ENCODE measurements at regions not wholly inside any gene's neighbourhood (a gene's known extent, or its start where the extent isn't known, plus 50 kb on each side); places are given as distances from the start of the nearest gene placed in this dataset.

- TF ChIP-seq CTCF (IDR thresholded peaks at IDR 0.05) = no peak
- no peak overlapping the region for H3K4me3 Mint-ChIP-seq (ENCODE audit: unreplicated experiment)
- H3K27ac Mint-ChIP-seq (ENCODE audit: unreplicated experiment) = no peak overlapping the region
- H3K9me3 Mint-ChIP-seq (ENCODE audit: low read depth) = no peaks in the 10 kb centered on the region
- no peaks in the 10 kb centered on the region for H3K36me3 Mint-ChIP-seq (ENCODE audit: low read depth)
- H3K4me1 Mint-ChIP-seq (ENCODE audit: low read depth) = no peaks in the 10 kb centered on the region
- no peak for DNase-seq (ENCODE audit: low spot score)
- peaks cover 6% of the 10 kb centered on the region for H3K27me3 Mint-ChIP-seq (ENCODE audit: low read depth)
Observed at GRCh38 chr10:120650705-120651399, 193.8 kb downstream of the PLPP4 start.

GRCh38 chr10:120656107-120656506 is 195.1 kb upstream of the WDR11 start:
- Mint-ChIP-seq H3K36me3 (ENCODE audit: low read depth) (no peaks in the 10 kb centered on the region), H3K27ac (ENCODE audit: unreplicated experiment) (no peak overlapping the region), H3K9me3 (ENCODE audit: low read depth) (no peaks in the 10 kb centered on the region), H3K4me3 (ENCODE audit: unreplicated experiment) (no peak overlapping the region), H3K27me3 (ENCODE audit: low read depth) (no peaks in the 10 kb centered on the region), H3K4me1 (ENCODE audit: low read depth) (no peaks in the 10 kb centered on the region)
- DNase-seq (ENCODE audit: low spot score) = no peak
- no peak for TF ChIP-seq CTCF (IDR thresholded peaks at IDR 0.05)

DNA sequence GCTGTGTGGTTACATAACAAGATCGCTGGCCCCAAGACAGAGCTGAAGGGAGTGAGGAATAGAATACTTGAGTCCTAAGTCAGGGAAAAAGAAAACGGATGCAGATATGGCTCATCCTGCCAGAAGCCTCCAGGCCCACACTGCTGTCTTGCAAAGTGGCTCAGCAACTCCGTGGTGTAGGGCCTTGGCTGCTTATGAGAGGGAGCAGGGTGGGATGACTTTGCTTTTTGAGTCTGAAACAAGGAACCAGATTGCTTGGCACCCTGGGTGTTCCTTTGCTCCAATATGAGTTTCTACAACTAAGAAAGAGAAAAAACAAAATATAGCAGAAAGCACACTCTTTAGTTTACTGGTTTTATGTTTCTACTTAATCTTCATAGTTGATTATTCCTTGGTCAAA is 193.8 kb upstream of the WDR11 start:
- TF ChIP-seq CTCF (IDR thresholded peaks at IDR 0.05) = no peak
- H3K4me1 Mint-ChIP-seq (ENCODE audit: low read depth) = no peaks in the 10 kb centered on the region
- H3K9me3 Mint-ChIP-seq (ENCODE audit: low read depth) = no peaks in the 10 kb centered on the region
- H3K27ac Mint-ChIP-seq (ENCODE audit: unreplicated experiment) = no peak overlapping the region
- no peak overlapping the region for H3K4me3 Mint-ChIP-seq (ENCODE audit: unreplicated experiment)
- H3K27me3 Mint-ChIP-seq (ENCODE audit: low read depth) = no peaks in the 10 kb centered on the region
- H3K36me3 Mint-ChIP-seq (ENCODE audit: low read depth) = no peaks in the 10 kb centered on the region
- no peak for DNase-seq (ENCODE audit: low spot score)

DNA sequence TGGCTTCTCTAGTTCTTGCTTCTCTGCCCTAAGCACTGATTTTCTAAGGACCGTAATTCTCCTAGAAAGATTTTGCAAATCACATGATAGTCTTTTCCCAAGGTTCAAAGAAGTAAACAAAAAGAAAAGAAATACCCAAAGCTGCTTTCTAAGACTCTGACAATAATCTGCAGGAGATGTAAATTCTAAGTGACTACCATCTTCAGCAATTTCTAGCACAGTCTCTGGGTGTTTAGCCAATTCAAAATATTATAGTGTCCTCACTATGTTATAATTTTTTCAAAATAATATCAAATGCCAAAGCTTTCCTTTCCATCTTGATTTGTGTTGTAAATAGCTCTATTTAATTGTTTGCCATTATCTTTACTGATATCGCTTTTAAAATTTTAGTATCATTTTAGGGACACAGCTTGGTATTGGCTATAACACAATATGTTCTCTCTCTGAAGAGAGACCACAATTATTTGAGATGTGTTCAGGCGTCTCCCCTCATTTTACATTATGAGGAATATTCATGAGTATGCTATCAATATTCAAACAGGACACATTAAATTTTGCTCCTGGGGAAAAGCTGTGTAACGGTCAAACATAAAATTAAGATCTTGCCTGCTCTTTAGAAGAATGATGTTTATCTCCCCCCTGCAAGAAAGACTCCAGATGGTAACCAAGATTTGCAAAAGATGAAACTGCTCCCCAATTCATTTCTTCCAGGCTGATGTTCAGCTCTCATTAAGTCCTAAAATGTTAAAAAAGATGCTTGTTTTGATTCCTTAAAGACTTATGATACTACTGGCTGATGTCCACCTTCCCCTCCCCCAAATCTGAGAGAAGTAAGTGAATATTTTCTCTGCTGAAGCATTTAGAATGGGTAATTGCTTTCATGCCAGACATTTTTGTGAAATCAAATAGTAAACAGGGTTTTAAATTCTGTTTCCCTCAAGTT is 191.9 kb upstream of the WDR11 start:
- Mint-ChIP-seq H3K4me1 (ENCODE audit: low read depth) (no peaks in the 10 kb centered on the region), H3K4me3 (ENCODE audit: unreplicated experiment) (no peak overlapping the region), H3K27ac (ENCODE audit: unreplicated experiment) (no peak overlapping the region), H3K9me3 (ENCODE audit: low read depth) (no peaks in the 10 kb centered on the region), H3K27me3 (ENCODE audit: low read depth) (no peaks in the 10 kb centered on the region), H3K36me3 (ENCODE audit: low read depth) (no peaks in the 10 kb centered on the region)
- DNase-seq (ENCODE audit: low spot score) = no peak
- TF ChIP-seq CTCF (IDR thresholded peaks at IDR 0.05) = no peak

GRCh38 chr10:120666308-120666707 is 184.9 kb upstream of the WDR11 start:
- Mint-ChIP-seq H3K27me3 (ENCODE audit: low read depth) (no peaks in the 10 kb centered on the region), H3K9me3 (ENCODE audit: low read depth) (no peaks in the 10 kb centered on the region), H3K27ac (ENCODE audit: unreplicated experiment) (no peak overlapping the region), H3K4me3 (ENCODE audit: unreplicated experiment) (no peak overlapping the region), H3K36me3 (ENCODE audit: low read depth) (no peaks in the 10 kb centered on the region), H3K4me1 (ENCODE audit: low read depth) (no peaks in the 10 kb centered on the region)
- no peak for TF ChIP-seq CTCF (IDR thresholded peaks at IDR 0.05)
- DNase-seq (ENCODE audit: low spot score) = no peak
